ENCODE measurements at regions not wholly inside any gene's neighbourhood (a gene's known extent, or its start where the extent isn't known, plus 50 kb on each side); places are given as distances from the start of the nearest gene placed in this dataset.
"Not testable (repeated sequence)": the region's sequence is repeated elsewhere in the genome, so short reads cannot be mapped to it uniquely, and the experiment has no call there.

GRCh38 chr5:84724181-84724580 lies 339.5 kb upstream of the EDIL3 start:
- no peak overlapping the region for H3K4me3 ChIP-seq (ENCODE audit: low read depth, low read length)
- TF ChIP-seq MYC (IDR thresholded peaks at IDR 0.05; ENCODE audit: low read depth, low read length) (no peak), POLR2A (IDR thresholded peaks at IDR 0.05; ENCODE audit: extremely low read depth, insufficient read length) (no peak), MAX (IDR thresholded peaks at IDR 0.05; ENCODE audit: low read depth, low read length) (no peak), CTCF (IDR thresholded peaks at IDR 0.05; ENCODE audit: low read depth, low read length) (no peak)

GRCh38 chr5:84718377-84718776 lies 333.7 kb upstream of the EDIL3 start:
- DNase-seq (ENCODE audit: low read depth): no peak
- no peak for TF ChIP-seq POLR2A (IDR thresholded peaks at IDR 0.05; ENCODE audit: extremely low read depth, insufficient read length)
- no peak for TF ChIP-seq CTCF (IDR thresholded peaks at IDR 0.05; ENCODE audit: low read depth, low read length)
- TF ChIP-seq MAX (IDR thresholded peaks at IDR 0.05; ENCODE audit: low read depth, low read length): no peak
- no peak for TF ChIP-seq MYC (IDR thresholded peaks at IDR 0.05; ENCODE audit: low read depth, low read length)
- no peak overlapping the region for H3K4me3 ChIP-seq (ENCODE audit: low read depth, low read length)

More at GRCh38 chr5:84724181-84724580, 339.5 kb upstream of the EDIL3 start:
- no peak for DNase-seq (ENCODE audit: low read depth)

DNA sequence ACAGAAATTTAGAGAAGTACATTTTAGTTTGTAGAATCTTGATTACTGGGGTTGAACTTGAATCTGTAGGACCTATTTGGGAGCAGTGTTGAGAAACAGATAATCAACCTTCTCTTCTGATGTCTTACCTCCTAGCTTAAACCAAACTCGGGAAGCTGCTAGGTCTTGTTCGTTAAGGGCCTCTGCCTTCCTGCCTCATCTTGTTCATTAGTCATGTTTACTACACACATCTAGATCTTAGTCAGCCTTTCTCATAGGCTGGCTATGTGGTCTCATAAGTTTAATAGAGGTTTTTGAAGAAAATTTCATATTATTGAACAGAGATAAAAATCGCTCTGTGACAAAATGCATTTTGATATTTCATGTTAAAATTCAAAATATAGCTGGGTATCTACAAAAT lies 331.0 kb upstream of the EDIL3 start:
- DNase-seq (ENCODE audit: low read depth): no peak
- no peak for TF ChIP-seq MYC (IDR thresholded peaks at IDR 0.05; ENCODE audit: low read depth, low read length)
- no peak overlapping the region for H3K4me3 ChIP-seq (ENCODE audit: low read depth, low read length)

- H3K4me3 ChIP-seq (ENCODE audit: low read depth, low read length): no peak overlapping the region
- DNase-seq (ENCODE audit: low read depth): no peak
- TF ChIP-seq POLR2A (IDR thresholded peaks at IDR 0.05; ENCODE audit: extremely low read depth, insufficient read length) (no peak), MAX (IDR thresholded peaks at IDR 0.05; ENCODE audit: low read depth, low read length) (no peak), CTCF (IDR thresholded peaks at IDR 0.05; ENCODE audit: low read depth, low read length) (no peak), MYC (IDR thresholded peaks at IDR 0.05; ENCODE audit: low read depth, low read length) (no peak)
Measured at GRCh38 chr5:84715091-84715490, 330.4 kb upstream of the EDIL3 start.

DNA sequence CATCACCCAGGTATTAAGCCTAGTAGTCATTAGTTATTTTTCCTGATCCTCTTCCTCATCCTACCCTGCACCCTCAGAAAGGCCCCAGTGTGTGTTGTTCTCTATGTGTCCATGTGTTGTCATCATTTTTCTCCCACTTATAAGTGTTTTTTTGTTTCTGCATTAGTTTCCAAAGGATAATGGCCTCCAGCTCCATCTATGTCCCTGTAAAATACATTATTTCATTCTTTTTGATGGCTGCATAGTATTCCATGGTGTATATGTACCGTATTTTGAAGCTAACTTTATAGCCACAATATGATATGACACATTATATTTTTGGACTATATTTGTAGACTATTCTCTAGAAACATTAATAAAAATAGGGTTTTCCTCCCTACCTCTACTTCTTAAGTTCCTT lies 324.4 kb upstream of the EDIL3 start:
- no peak overlapping the region for H3K4me3 ChIP-seq (ENCODE audit: low read depth, low read length)
- no peak for DNase-seq (ENCODE audit: low read depth)
- TF ChIP-seq MAX (IDR thresholded peaks at IDR 0.05; ENCODE audit: low read depth, low read length) (no peak), POLR2A (IDR thresholded peaks at IDR 0.05; ENCODE audit: extremely low read depth, insufficient read length) (no peak), CTCF (IDR thresholded peaks at IDR 0.05; ENCODE audit: low read depth, low read length) (no peak), MYC (IDR thresholded peaks at IDR 0.05; ENCODE audit: low read depth, low read length) (no peak)

GRCh38 chr5:84706678-84707641 lies 322.3 kb upstream of the EDIL3 start:
- TF ChIP-seq MAX (IDR thresholded peaks at IDR 0.05; ENCODE audit: low read depth, low read length) (no peak), MYC (IDR thresholded peaks at IDR 0.05; ENCODE audit: low read depth, low read length) (no peak), CTCF (IDR thresholded peaks at IDR 0.05; ENCODE audit: low read depth, low read length) (no peak), POLR2A (IDR thresholded peaks at IDR 0.05; ENCODE audit: extremely low read depth, insufficient read length) (no peak)

DNA sequence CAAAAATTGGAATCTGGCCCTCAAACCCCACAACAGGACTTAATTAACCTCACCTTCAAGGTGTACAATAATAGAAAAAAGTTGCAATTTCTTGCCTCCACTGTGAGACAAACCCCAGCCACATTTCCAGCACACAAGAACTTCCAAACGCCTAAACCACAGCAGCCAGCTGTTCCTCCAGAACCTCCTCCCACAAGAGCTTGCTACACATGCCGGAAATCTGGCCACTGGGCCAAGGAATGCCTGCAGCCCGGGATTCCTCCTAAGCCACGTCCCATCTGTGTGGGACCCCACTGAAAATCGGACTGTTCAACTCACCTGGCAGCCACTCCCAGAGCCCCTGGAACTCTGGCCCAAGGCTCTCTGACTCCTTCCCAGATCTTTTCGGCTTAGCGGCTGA lies 315.9 kb upstream of the EDIL3 start:
- H3K4me3 ChIP-seq (ENCODE audit: low read depth, low read length): not testable (repeated sequence)

More at GRCh38 chr5:84706678-84707641, 322.3 kb upstream of the EDIL3 start:
- no peak overlapping the region for H3K4me3 ChIP-seq (ENCODE audit: low read depth, low read length)
- DNase-seq (ENCODE audit: low read depth): no peak

More for the DNA sequence above, 315.9 kb upstream of the EDIL3 start:
- not testable (repeated sequence) for DNase-seq (ENCODE audit: low read depth)
